Lower leg skin (tissue), 3 donors: ENCODE measurements at regions not wholly inside any gene's neighbourhood (a gene's known extent, or its start where the extent isn't known, plus 50 kb on each side); places are given as distances from the start of the nearest gene placed in this dataset.

Source experiments
- POLR2A ChIP-seq, 2 donors: fragments of 450-650 bp; IDR thresholded peaks; one replicate each; pipeline ENCODE4 v1.6.1; 2016 to 2017; ENCODE audit warnings: antibody characterized with exemption in 2 of 2, mild to moderate bottlenecking in 1 of 2, moderate library complexity in 1 of 2
- TF ChIP-seq, protein P1 (sequence below), 3 donors: fragments of 450-650 bp; IDR thresholded peaks; one replicate each; pipeline ENCODE4 v1.5.1; 2016; ENCODE audit warnings: antibody characterized with exemption in 3 of 3, mild to moderate bottlenecking in 3 of 3, moderate library complexity in 2 of 3

DNA sequence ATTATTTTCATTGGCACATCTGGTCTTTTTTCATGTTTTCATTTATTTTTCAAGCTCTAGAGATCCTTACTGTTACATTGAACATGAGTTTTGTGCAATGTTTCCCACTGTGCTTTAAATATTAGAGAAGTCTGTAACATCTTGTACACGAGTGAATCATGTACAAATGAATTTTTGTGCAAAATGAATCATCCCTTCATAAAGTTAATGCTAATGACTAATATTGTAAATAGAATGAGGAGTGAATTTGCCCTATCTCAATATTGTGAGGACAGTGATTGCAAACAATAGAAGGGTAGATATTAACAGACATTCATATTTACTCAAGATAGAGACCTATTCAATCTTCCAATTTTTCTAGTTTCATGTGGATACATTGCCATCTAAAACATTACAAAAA lies 463.3 kb upstream of the FOXG1 start:
- TF ChIP-seq, protein P1, sequence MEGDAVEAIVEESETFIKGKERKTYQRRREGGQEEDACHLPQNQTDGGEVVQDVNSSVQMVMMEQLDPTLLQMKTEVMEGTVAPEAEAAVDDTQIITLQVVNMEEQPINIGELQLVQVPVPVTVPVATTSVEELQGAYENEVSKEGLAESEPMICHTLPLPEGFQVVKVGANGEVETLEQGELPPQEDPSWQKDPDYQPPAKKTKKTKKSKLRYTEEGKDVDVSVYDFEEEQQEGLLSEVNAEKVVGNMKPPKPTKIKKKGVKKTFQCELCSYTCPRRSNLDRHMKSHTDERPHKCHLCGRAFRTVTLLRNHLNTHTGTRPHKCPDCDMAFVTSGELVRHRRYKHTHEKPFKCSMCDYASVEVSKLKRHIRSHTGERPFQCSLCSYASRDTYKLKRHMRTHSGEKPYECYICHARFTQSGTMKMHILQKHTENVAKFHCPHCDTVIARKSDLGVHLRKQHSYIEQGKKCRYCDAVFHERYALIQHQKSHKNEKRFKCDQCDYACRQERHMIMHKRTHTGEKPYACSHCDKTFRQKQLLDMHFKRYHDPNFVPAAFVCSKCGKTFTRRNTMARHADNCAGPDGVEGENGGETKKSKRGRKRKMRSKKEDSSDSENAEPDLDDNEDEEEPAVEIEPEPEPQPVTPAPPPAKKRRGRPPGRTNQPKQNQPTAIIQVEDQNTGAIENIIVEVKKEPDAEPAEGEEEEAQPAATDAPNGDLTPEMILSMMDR (IDR thresholded peaks at IDR 0.05), result no peak
- no peak for TF ChIP-seq POLR2A (IDR thresholded peaks at IDR 0.05)
